Osteoblast (primary cell): ENCODE measurements at regions not wholly inside any gene's neighbourhood (a gene's known extent, or its start where the extent isn't known, plus 50 kb on each side); places are given as distances from the start of the nearest gene placed in this dataset.

ENCODE experiments used
- DNase-seq: peaks from one replicate; pipeline ENCODE4 v3.0.0; 2011; ENCODE audit warnings: low spot score, mixed read lengths; ENCODE audit not compliant: insufficient read length; ENCODE audit errors: missing footprints
- H2AFZ ChIP-seq: 2 replicates; pipeline ENCODE4 v1.6.0; 2011; ENCODE audit warnings: mild to moderate bottlenecking, low read length
- H3K27ac ChIP-seq: 2 replicates; pipeline ENCODE4 v1.5.1; 2011; ENCODE audit warnings: mild to moderate bottlenecking, low read depth, low read length, moderate library complexity
- H3K27me3 ChIP-seq: 2 replicates; pipeline ENCODE4 v1.6.0; 2012; ENCODE audit warnings: mild to moderate bottlenecking, control low read depth, inconsistent platforms, low read length, moderate library complexity; ENCODE audit not compliant: insufficient read depth
- H3K36me3 ChIP-seq: 2 replicates; pipeline ENCODE4 v1.5.1; 2011; ENCODE audit warnings: mild to moderate bottlenecking, low read length, control low read depth, moderate library complexity; ENCODE audit not compliant: insufficient read depth
- H3K4me1 ChIP-seq: 2 replicates; pipeline ENCODE4 v1.5.1; 2011; ENCODE audit warnings: mild to moderate bottlenecking, low read length, control low read depth, moderate library complexity; ENCODE audit not compliant: insufficient read depth
- H3K4me2 ChIP-seq: 2 replicates; pipeline ENCODE4 v1.6.0; 2011; ENCODE audit warnings: mild to moderate bottlenecking, low read length; ENCODE audit not compliant: insufficient read depth
- H3K4me3 ChIP-seq: fragments of 200-600 bp; sonication (generic); 3 replicates; pipeline ENCODE4 v1.5.1; 2012; ENCODE audit warnings: mild to moderate bottlenecking, low read length, inconsistent platforms; ENCODE audit not compliant: insufficient read depth
- H3K79me2 ChIP-seq: 2 replicates; pipeline ENCODE4 v1.6.0; 2012; ENCODE audit warnings: mild to moderate bottlenecking, low read length, control low read depth, inconsistent platforms; ENCODE audit not compliant: insufficient read depth
- H3K9me3 ChIP-seq: 2 replicates; pipeline ENCODE4 v1.5.1; 2011; ENCODE audit warnings: low read depth, low read length, control low read depth
- H4K20me1 ChIP-seq: 2 replicates; pipeline ENCODE4 v1.6.0; 2012; ENCODE audit warnings: mild to moderate bottlenecking, low read length, control low read depth; ENCODE audit not compliant: insufficient read depth
- TF ChIP-seq, protein P1 (sequence below): IDR thresholded peaks from 2 replicates; pipeline ENCODE4 v1.5.1; 2011; ENCODE audit warnings: mild to moderate bottlenecking, low read depth, low read length, moderate library complexity; ENCODE audit errors: extremely low read depth

DNA sequence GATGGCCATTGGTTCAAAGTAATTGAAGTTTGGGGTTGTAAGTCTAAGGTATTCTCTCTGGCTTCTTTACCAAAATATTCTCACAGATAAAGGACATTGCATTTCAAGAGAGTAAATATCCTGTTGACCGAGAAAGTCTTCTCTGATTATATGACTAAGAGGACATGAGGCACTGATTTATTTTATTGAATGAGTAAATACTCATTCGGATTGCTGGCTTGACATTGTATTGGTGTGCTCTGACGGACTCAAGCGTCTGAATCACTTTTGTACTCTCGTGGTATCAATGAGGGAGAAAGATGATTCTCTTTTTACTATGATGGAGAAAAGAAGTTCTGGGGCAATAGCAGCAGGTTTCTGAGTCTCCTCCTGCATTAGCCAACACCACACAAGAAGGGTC lies 205.3 kb upstream of the RRP15 start:
- H3K79me2 ChIP-seq = no peaks in the 10 kb centered on the region
- no peak overlapping the region for H3K4me3 ChIP-seq
- no peaks in the 10 kb centered on the region for H3K27me3 ChIP-seq
- H2AFZ ChIP-seq = no peak overlapping the region
- H4K20me1 ChIP-seq = no peaks in the 10 kb centered on the region
- no peak overlapping the region for H3K4me2 ChIP-seq
- H3K36me3 ChIP-seq = no peaks in the 10 kb centered on the region
- DNase-seq = no peak
- H3K27ac ChIP-seq = no peak overlapping the region
- no peaks in the 10 kb centered on the region for H3K9me3 ChIP-seq
- no peaks in the 10 kb centered on the region for H3K4me1 ChIP-seq
- TF ChIP-seq, protein P1, sequence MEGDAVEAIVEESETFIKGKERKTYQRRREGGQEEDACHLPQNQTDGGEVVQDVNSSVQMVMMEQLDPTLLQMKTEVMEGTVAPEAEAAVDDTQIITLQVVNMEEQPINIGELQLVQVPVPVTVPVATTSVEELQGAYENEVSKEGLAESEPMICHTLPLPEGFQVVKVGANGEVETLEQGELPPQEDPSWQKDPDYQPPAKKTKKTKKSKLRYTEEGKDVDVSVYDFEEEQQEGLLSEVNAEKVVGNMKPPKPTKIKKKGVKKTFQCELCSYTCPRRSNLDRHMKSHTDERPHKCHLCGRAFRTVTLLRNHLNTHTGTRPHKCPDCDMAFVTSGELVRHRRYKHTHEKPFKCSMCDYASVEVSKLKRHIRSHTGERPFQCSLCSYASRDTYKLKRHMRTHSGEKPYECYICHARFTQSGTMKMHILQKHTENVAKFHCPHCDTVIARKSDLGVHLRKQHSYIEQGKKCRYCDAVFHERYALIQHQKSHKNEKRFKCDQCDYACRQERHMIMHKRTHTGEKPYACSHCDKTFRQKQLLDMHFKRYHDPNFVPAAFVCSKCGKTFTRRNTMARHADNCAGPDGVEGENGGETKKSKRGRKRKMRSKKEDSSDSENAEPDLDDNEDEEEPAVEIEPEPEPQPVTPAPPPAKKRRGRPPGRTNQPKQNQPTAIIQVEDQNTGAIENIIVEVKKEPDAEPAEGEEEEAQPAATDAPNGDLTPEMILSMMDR = no peak

DNA sequence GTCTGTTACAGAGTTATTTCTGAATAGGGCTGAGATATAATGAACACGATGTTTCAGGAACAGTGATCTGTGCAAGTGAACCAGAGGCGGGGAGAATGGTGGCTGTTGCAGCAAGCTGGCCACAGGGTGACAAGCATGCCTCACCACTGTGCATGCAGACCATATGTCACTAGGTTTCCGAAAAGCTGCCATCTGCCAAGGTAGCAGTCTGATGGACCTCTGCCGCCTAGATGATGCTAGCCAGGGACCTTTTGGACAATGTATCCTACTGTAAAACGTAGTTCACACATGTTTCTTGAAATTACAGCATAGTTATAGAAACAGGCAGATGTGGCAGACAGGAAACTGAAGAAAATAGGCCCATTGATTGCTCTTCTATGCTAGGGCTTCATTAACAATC lies 204.2 kb upstream of the RRP15 start:
- no peak for DNase-seq
- Histone ChIP-seq H3K27ac (no peak overlapping the region), H2AFZ (no peak overlapping the region), H3K4me3 (no peak overlapping the region), H3K9me3 (no peaks in the 10 kb centered on the region), H3K4me1 (no peaks in the 10 kb centered on the region), H3K36me3 (no peaks in the 10 kb centered on the region), H4K20me1 (no peaks in the 10 kb centered on the region), H3K4me2 (no peak overlapping the region), H3K27me3 (no peaks in the 10 kb centered on the region), H3K79me2 (no peaks in the 10 kb centered on the region)
- TF ChIP-seq, protein P1 = no peak

DNA sequence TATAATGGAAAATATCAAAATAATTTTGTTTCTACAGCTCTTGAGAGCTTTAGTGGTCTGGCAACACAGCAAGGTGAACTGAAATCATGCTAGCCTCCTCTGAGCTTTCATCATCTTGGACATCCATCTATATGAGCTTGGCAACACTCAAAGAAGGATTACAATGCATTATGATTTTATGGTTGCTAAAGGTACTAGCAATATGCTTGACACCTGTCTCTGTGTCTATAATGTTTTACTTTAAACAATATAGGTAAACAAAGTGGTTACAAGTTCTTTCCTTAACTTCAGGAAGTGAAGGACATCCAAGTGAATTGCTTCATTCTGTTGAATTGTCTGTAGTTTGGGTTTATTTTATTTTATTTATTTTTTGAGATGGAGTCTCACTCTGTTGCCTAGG lies 203.7 kb upstream of the RRP15 start:
- Histone ChIP-seq H3K9me3 (no peaks in the 10 kb centered on the region), H3K4me1 (no peaks in the 10 kb centered on the region), H3K4me2 (no peak overlapping the region), H4K20me1 (no peaks in the 10 kb centered on the region), H3K36me3 (no peaks in the 10 kb centered on the region), H3K27me3 (no peaks in the 10 kb centered on the region), H3K4me3 (no peak overlapping the region), H3K27ac (no peak overlapping the region), H2AFZ (no peak overlapping the region), H3K79me2 (no peaks in the 10 kb centered on the region)
- TF ChIP-seq, protein P1 = no peak
- no peak for DNase-seq

DNA sequence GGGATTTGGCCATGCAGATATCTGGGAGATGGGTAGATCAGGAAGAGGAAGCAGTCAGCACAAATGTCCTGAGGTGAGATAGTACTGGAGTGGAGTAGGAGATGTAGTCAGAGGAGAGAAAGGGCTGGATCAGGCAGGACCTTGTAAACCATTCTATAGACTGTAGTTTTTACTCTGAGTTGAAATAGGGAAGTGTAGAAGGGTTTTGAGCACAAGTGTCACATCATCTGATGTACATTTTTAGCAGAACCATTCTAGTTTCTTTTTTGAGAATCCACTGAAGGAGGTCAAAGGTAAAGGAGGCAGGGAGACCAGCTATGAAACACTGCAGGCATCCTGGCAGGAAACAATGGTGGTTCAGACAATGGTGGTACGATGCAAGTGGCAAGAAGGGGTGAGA lies 194.6 kb upstream of the RRP15 start:
- Histone ChIP-seq H3K4me2 (no peak overlapping the region), H3K27me3 (no peaks in the 10 kb centered on the region), H3K4me3 (no peak overlapping the region), H3K36me3 (no peaks in the 10 kb centered on the region), H4K20me1 (no peaks in the 10 kb centered on the region), H2AFZ (no peak overlapping the region), H3K4me1 (no peaks in the 10 kb centered on the region), H3K79me2 (no peaks in the 10 kb centered on the region), H3K9me3 (no peaks in the 10 kb centered on the region), H3K27ac (no peak overlapping the region)
- TF ChIP-seq, protein P1 = no peak
- DNase-seq = no peak
